Umbilical cord (tissue), 1 donor: ENCODE measurements at regions not wholly inside any gene's neighbourhood (a gene's known extent, or its start where the extent isn't known, plus 50 kb on each side); places are given as distances from the start of the nearest gene placed in this dataset.

ENCODE experiments used
- DNase-seq: peaks from one replicate; pipeline ENCODE4 v3.0.0-alpha.2; 2015; ENCODE audit warnings: low spot score

DNA sequence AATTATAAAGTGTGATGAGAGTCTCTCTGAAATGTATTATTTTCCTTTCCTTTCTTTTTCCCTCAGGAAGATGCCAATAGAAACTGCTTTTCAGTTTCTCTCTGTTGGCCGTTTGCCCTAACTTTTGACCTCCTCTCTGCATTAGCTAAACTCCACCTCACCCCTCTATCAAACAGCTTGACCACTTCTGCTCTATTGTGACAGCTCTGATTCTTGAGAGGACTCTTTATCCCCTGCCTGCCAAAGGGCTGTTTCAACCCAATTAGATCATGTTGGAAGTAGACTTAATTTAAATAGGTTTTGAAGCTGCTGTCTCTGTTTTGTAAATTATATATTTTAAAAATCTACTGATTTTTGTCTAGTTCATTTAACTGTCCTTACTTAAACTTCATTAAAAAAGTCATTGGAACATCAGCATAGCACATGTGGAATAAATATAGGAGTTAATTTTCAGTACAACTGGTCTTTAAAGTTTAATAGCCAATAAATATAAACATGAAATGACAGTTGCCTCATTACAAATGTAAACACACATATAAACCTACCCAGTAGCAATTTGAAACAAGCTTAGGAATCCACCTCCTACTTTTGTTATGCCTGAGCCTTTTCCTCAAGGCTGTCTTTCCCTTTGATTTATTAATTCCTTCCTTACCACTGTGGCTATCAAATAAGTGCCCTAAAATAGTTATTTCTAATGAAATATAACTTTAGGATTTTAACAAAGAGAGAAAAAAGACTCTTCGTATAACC lies 152.0 kb downstream of the CHRM3 start:
- DNase-seq = no peak

DNA sequence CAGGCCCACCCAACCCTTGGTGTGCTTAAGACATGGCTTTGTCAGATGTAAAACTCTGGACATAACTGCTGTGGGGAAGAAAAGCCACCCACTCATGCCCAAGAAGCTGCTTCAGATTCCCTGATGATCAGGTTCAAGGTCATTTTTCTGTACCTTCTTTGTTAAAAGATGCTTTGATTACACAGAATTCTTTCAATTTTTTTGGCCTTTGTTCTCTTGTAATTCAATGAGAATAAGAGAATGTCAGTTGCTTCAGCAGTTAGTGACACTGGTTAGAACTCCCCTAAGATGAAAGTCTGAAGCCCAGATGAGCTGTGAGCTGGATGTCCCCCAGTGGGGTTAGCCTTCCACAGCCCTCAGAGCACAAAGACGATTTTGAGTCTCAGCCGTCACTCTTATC lies 152.7 kb downstream of the CHRM3 start:
- DNase-seq = no peak

DNA sequence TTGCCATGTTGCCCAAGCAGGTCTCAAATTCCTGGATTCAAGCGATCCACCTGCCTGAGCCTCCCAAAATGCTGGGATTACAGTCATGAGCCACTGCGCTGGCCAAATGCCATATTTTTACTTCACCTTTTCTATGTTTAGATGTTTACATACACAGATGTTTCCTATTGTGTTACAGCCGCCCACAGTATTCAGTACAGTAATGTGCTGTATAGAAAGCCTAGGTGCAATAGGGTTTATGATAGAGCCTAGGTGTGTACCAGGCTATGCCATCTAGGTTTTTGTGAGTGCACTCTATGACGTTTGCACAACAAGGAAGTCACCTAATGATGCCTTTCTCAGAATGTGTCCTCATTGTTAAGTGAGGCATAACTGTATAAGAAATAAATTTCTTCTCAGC lies 153.4 kb downstream of the CHRM3 start:
- DNase-seq = no peak

DNA sequence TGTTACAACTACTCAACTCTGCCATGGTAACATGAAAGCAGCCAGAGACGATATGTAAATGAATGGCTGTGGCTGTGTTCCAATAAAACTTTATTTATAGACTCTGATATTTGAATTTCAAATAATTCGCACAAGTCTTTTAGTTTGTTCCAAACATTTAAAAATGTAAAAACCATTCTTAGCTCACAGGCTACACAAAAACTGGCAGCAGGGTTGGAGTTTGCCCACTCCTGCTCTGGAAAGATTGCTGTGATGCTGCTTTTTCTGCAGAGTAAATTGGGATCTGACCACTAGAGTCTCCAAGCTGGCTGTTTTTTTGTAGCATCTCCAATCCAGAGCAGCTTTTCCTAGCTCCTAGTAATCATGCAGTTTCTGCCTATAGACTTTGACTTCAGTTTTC lies 157.5 kb downstream of the CHRM3 start:
- DNase-seq = no peak

DNA sequence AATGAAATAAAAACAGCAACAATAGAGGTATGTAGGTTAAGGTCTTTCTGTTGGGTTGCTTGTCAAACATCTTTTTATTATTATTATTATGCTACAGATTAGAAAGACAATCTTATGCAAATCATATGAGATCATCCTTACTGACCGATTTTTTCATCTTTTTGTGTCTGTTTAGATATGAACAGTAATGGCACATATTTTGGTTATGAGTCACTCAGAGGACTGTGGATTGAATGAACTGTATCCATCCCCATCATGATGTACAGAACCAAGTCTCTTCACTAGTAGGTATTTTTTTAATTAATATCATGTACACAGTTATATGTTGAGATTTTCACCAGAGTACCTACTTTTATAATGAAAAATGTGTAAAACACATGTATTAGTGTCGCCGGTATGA lies 159.1 kb downstream of the CHRM3 start:
- no peak for DNase-seq

DNA sequence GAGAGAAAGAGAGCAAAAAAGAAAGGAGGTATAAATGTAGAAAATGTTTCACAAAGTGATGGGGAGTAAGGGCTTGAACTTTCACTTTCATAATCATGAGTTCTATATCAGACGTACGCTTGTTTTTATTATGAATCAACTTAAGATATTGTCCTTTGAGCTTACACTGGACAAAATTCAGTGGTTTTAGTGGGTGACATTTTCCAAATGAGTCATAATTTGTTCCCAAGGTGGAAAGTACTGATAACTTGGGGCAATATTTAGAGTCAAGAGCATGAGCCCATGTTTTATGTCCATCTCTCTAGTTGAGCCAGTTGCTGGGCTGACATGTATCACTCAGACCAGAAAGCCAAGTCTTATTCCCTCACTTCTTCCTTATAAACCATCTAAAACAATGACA lies 161.6 kb downstream of the CHRM3 start:
- DNase-seq = no peak

DNA sequence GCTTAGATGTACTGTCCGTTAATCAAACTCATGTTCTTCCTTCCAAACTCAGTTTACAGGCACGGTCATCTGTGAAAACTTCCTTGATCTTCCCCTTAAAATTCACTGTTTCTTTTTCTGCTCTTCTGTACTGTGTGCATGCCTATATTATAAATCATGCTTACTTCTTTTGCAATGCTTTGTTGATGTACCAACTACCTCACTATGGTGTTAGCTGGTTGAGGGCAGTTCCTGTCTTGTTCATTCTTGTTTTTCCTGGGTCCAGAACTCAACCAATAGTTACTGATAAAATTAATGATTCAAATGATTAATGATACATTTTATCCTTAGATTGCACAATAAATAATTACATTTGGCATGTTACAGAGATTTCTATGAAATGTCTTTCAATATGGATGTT lies 163.8 kb downstream of the CHRM3 start:
- peak; percentile 28 for DNase-seq

DNA sequence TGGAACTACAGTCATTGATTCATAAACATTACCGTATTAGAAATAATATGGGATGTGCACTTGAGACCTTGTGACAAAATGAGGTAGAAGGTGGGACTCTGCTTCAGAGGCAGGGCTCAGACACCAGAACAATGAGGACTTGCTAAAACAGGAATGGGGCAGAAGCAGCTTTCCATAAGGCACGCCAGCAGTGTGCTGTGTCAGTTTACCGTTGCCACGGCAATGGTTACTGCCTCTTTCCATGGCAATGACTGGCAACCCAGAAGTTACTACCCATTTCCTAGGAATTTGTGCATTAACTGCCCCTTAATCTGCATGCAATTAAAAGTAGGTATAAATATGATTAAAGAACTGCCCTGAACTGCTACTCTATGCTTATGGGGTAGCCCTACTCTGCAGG lies 169.0 kb downstream of the CHRM3 start:
- DNase-seq = no peak

DNA sequence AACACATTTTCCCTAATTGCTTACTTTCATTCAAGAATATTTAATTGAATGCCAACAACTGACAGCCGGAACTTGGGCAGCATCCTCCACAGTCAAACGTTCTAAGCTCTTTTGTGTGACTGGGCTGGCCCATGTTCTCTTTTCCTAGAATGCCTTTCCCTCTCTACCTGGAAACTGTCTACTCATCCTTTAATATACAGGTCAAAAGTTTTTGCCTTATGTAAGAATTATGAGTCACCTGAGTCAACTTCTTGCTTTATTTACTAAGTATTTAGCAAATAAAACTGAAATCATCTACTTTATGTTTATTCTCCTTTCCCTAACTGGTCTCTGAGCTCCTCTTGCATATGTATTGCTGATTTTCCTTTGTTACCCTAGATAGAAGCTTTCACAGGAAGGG lies 172.2 kb downstream of the CHRM3 start:
- DNase-seq = no peak

DNA sequence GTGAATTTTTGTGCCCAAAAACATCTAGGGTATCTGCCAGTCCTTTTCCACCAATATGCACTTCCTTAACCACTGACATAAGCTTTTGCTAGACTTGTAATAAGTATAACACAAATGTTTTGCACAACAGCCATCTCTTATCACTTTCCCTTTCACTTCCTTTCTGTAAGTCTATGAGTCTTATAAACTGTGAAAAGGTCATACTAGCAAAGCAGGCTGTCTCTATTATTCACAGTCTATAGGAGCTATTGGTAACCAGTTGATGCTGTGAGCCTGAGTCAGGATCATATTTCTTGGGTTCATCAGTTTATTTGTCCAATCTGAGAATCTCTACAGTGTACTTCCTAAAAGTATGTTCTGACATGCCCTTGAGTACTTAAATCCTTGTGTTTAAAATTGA lies 172.6 kb downstream of the CHRM3 start:
- DNase-seq = no peak

DNA sequence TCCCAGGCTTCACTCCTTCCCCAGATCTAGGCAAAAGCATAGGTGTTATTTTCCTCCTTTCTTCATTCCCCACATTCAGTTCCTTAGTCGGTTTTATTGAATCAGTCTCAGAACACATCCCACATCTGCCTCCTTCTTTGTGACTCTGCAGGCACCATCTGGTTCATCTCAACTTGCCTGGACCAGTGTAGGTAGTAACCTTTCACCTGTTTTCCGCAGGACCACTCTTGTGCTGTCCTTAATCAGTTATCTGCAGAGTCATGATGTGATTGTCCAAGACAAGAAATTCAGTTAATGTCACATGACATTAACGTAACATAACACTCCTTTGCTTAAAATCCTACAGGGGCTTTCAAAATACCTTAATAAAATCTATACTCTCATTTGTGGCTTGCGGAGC lies 174.6 kb downstream of the CHRM3 start:
- no peak for DNase-seq

DNA sequence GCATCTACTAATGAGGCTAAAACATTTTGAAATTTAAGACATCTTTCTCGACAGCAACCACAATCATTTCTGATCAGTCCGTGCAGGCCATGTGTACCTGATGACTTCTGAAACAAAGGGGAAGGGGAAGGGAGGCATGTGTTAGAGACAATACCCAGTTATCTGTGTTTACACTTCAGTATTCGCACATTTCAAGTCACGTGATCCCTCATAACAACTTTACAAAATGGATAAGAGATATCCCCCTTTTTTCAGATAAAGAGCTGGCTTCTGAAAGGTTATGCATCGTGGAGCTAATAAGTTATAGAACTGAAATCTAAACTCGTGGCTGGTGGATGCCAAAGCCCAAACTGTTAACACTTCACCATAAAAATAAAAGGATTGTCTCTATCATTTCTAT lies 175.7 kb downstream of the CHRM3 start:
- DNase-seq = no peak

DNA sequence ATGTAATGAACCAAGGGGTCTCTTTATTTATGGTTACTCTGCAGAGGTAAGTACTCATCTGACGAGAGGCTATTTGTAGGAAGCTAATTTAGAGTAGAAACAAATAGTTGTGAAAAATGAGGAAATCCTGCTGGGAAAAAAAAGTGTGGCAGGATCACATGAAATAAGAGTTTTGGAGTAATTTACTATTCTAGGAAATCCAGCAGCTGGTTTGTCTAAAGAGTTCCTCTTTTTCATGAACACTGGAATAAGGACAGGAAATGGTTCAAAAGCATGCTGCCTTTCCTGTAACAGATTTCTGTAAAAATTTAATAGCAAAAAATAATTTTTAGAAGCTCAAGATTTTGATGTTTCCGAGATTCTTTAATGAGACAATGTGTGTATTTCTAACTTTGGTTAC lies 177.3 kb downstream of the CHRM3 start:
- DNase-seq = peak; percentile 38

DNA sequence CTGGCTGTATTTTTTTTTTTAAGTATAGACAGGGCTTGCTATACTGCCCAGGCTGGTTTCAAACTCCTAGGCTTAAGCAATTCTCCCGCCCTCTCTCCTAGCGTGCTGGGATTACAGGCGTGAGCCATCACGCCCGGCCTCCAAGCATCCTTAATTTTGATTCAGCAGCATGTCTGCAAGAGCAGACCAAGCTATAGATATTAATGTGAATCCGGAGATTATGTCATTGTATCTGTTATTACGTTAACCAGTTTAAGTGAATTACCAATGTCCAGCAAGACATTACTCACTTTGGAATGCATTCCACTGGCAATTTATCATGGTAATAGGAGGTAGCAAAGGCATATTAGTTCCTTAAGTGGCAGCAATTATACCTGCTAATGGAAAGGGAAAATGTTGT lies 179.7 kb downstream of the CHRM3 start:
- no peak for DNase-seq

DNA sequence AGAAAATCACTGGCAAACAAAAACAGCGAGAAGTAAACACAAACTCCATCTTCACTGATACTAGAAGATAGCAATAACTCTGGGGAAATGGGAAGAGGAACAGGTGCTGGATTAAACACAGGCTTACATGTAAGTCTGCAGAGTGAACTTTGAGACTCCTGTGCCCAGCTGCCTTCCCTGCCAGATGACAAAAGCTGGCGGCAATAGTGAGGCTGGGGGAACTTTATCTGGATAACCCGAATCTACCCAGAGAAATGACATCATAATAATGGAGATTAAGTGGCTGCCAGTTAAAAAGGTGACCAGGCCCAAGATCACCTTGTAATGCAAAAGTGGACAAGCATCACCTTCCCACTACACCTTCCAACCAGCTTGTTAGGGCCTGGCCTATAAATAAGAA lies 184.5 kb downstream of the CHRM3 start:
- no peak for DNase-seq

DNA sequence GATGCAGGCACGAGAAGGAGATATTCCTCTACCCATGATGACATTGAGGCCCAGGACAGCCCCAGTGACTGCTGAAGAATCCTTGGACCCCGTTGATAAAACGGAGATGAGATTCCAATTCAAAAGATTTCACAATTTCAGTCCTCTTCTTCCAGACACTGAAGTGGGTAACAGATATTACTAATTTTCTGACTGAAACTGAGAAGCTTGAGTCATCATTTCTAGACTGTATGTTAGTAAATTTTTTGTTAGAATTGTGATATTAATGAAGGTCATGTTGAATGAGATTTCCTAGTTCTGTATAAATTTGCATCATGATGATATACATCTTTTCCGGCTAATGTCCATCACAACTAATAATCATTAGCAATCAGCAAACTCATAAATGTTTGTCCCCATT lies 185.8 kb downstream of the CHRM3 start:
- no peak for DNase-seq

DNA sequence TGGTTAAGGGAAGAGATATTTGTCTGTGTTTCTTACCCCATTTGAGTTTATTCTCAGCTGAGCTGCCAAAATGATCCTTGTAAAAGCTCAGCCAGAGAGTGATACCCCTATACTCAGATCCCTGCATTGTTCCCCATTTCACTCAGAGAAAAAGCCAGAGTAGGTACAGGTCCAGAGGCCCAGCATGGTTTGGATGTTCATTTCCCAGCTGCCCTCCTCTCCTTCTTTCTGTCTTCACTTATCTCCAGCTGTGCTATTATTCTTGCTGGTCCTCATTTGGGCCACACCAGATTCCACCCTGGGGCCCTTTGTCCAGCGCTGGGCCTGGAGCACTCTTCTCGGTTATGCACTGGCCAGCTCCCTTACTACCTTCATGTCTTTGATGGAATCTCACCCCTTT lies 187.7 kb downstream of the CHRM3 start:
- DNase-seq = no peak

DNA sequence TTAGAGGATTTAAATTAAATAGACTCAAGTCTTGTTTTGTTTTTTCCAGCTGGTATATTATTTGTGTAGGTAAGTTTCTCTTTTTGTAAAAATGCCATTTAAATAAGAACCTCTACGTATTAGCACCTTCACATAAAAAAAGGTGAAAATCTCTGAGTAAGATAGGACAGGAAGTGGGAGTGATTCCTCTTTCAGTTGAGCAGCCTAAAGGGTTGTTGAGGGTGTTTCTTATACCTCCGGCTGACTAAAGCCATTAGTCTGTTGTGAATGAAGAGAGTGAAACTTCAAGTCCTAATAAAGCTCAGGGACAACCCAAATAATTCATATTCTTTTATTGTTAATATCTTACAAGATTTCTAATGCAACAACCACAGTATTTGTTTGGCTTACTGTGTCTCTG lies 188.7 kb downstream of the CHRM3 start:
- DNase-seq = no peak

DNA sequence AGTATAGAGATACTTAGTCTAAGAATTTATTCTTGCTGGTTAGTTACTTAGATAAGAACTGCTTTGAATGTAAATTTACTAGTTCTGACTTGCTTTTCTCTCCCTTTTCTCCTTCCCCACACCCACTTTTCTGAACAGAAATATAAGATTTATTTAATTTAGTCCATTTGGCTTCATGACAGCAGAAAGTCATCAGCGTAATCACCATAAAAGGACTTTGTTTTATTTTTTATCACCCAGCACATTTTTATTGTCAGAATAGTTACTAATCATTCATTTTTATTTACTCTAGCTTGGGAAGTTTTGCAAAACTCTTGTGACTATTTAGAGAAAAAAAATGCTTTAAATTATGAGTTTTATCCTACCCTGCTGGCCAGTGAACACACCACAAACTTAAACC lies 197.2 kb downstream of the CHRM3 start:
- no peak for DNase-seq

DNA sequence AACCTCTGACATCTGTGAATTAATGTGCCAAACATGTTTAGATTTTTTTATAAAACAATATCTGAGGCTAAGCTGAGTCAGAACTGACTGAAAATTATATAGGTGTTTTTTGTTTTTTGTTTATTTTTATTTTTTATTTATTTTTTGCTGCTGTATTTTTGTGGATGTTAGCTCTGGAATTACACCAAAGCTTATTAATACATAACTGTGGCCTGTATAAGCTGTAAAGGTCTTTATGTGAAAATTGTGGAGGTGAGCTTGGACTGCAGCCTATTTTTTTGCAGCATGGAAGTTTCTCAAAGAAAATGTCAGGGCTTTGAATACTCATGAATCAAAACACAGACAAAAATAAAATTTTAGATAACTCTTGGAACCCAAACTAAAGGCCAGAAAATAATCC lies 199.8 kb downstream of the CHRM3 start:
- no peak for DNase-seq

DNA sequence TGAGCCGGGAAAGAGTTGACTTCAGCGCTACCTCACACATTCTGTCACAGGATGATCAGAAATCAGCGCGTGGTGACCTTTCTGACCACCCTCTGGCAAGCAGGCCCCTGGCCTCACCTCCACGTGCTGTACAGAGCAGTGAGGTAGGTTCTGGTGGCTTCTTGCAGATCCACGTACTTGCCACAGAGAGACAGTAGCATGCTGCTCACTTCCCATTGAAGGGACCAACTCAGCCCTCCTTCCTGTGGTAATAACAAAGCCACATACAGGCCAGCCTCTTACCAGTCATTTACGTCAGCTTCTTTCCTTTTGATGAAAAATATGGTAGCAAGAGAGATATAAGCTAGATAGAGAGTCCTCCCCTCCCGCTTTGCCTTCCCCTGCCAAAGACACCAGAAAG lies 200.7 kb downstream of the CHRM3 start:
- no peak for DNase-seq

DNA sequence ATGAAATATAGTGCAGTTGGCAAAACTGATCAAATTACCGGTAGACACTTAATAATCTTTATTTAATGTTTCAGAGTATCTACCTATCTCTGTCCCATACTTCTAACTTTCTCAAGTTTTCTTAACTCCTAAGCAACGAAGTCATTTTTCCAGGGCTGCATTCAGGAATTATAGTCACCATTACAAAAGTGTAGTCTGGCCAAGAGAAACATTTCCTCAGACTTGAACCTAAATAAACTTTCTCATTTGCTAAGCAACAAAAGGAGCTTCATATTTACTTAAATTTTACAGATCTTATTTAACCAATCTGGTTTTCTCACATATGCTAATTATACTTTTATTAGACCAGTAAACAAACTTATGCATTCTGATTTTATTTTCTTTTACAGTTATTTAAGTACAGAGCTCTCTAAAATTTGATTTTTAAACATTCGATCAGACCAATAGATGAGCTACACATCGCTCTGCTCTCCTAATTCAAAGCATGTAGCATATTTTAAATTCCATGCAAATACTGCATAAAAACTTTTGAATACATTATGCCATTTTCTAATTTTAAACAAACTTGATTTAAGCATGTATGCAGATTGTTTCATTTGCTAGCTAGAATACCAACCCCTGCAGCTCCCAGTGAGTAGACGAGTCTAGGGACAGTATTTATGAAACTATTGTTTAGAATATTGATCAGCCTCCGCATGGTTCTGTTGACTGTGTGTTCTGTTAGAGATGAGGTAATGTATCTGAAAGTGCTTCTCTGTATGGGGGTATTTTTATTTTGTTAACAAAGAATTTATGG lies 201.4 kb downstream of the CHRM3 start:
- DNase-seq = no peak

DNA sequence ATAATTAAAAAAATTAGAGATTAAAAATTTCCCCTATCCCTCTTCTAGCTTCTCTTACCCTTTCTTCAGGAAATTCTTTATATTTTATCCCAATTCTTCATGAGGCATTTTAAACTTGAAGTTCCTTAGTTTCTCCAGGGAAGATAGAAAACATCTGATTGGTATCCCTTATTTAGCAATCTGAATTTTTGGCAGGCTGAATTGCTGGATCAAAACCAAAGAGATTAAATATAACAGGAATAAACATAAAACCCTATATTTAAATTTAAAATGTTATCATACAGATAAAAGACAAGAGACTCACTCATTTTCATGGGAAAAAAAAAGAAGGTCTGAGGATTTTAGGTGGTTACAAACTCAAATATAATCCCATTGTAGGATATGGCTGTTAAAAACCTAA lies 204.2 kb downstream of the CHRM3 start:
- peak; percentile 60 for DNase-seq

DNA sequence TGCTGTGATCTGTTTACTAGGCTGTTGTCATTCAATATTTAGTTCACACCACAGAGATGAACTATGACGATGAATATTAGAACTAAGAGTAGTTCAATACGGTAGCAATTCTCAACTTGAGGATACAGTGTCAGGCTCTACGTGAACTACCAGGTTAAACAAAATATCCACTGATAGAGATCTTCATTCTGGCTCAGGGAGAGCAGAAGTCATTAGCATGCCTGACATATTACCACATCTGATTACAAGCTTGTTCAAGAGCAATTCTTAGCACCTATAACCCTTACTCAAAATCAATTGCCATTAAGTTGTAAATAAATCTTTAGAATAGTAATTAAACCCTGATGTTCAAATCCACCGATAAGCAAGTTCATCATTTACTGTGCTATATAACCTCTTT lies 207.2 kb downstream of the CHRM3 start:
- DNase-seq = no peak
